ENCODE measurements at regions not wholly inside any gene's neighbourhood (a gene's known extent, or its start where the extent isn't known, plus 50 kb on each side); places are given as distances from the start of the nearest gene placed in this dataset.

DNA sequence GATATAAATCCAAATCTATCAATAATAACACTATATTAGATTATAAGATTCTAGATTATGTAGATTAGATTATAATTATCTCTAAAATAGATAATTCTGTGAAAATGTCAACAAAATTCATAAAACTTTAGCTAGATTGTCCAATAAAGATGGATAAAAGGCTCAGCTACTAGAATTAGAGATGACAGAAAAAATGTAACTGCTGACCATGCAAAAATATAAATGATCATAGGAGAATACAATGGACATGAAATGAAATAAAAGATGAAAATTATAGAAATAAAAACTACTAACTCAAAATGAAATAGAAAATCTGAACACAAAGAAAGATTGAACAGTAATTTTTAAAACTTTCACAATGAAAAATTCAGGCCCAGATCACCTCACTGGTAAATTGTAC, 1332.1 kb upstream of the CELF2 start:
- no peak for TF ChIP-seq EZH2 (IDR thresholded peaks at IDR 0.05; ENCODE audit: borderline replicate concordance, low read length)
- TF ChIP-seq, protein P1, sequence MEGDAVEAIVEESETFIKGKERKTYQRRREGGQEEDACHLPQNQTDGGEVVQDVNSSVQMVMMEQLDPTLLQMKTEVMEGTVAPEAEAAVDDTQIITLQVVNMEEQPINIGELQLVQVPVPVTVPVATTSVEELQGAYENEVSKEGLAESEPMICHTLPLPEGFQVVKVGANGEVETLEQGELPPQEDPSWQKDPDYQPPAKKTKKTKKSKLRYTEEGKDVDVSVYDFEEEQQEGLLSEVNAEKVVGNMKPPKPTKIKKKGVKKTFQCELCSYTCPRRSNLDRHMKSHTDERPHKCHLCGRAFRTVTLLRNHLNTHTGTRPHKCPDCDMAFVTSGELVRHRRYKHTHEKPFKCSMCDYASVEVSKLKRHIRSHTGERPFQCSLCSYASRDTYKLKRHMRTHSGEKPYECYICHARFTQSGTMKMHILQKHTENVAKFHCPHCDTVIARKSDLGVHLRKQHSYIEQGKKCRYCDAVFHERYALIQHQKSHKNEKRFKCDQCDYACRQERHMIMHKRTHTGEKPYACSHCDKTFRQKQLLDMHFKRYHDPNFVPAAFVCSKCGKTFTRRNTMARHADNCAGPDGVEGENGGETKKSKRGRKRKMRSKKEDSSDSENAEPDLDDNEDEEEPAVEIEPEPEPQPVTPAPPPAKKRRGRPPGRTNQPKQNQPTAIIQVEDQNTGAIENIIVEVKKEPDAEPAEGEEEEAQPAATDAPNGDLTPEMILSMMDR (IDR thresholded peaks at IDR 0.05; ENCODE audit: low read length), result no peak
